ENCODE measurements at regions not wholly inside any gene's neighbourhood (a gene's known extent, or its start where the extent isn't known, plus 50 kb on each side); places are given as distances from the start of the nearest gene placed in this dataset.

DNA sequence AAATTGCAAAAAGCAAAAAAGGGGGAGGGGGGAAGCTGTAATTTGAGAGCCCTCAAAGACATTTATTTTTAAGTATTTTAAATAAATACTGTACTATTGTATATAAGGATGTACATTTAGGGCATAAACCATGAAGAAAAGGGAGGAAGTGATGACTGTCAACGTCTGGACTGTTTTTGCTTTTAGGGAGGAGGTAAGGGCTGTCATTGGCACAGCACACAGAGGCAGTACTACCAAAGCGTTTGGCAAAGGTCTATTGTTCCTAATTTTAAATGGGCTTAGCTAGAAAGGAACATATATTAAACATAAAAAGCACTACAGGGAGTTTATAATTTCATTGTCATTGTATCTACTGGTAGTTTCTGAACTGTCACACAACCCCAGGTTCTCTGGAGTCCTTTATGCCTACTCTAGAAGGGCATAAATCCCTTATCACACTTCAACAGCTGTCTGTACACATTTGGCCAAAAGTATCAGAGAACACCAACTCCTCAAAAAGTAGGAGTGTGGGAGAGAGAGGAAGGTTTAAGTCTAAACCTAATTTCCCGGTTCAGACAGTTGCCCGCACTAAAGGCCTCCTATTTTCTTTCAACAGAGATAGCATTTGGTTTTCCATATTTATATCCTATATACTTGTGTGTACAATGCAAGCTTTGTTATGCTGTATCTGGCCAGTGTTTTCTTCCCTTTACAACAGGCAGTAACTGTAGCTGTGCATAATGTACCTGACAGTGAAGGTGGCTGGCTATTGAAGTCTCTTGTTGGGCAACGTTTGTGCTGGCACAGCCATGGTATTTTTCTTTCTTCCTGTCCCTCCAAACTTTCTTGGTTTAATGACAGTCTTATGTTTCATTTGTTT lies 406.2 kb downstream of the KLF5 start:
- no peak overlapping the region for H3K27ac Mint-ChIP-seq
- intact Hi-C loops (cut with DNase I, micrococcal nuclease): no loop called here
- no peaks in the 10 kb centered on the region for H3K4me1 Mint-ChIP-seq
- no peaks in the 10 kb centered on the region for H3K36me3 Mint-ChIP-seq (ENCODE audit: low read depth)
- no peak overlapping the region for H3K4me3 Mint-ChIP-seq
- peaks cover 6% of the 10 kb centered on the region for H3K27me3 Mint-ChIP-seq
- ChIA-PET POLR2A (interaction anchor here (0.5 kb wide), 1 partner anchor 19 kb away, joined by 3 read pairs; no protein-coding TSS in a partner anchor), CTCF (interaction anchor here (0.6 to 0.7 kb wide), 2 partner anchors 28 to 1606 kb away, joined by 3 to 4 read pairs; no protein-coding TSS in a partner anchor)
- no peak for ATAC-seq
- no peaks in the 10 kb centered on the region for H3K9me3 Mint-ChIP-seq (ENCODE audit: low read depth)
- no peak for DNase-seq

DNA sequence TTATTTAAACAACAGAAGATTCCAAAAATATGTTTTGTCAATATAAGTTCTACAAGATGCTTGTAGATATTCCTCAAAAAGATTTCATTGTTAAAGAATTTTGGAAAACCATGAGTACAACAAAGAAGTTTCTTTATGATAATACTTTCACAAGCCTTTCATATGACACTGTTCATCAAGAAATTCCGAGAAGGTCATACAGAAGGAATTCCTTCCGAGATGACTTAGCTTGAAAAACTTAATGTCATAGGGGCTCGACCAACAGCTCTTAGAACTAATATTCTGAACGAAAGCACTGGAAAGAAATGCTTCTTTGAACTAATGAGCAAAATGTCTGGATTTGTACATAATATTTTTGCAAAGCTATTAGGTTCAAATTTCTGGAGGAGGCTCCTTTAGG lies 403.4 kb downstream of the KLF5 start:
- intact Hi-C loops (cut with DNase I, micrococcal nuclease): no loop called here
- peaks cover 8% of the 10 kb centered on the region for H3K27me3 Mint-ChIP-seq
- no peak overlapping the region for H3K4me3 Mint-ChIP-seq
- H3K4me1 Mint-ChIP-seq: no peaks in the 10 kb centered on the region
- ChIA-PET CTCF (interaction anchor here (0.6 kb wide), 1 partner anchor 502 kb away, joined by 3 read pairs; no protein-coding TSS in a partner anchor), POLR2A (no interaction called here)
- no peak for ATAC-seq
- H3K9me3 Mint-ChIP-seq (ENCODE audit: low read depth): peaks cover 7% of the 10 kb centered on the region
- H3K36me3 Mint-ChIP-seq (ENCODE audit: low read depth): no peaks in the 10 kb centered on the region
- no peak for DNase-seq
- no peak overlapping the region for H3K27ac Mint-ChIP-seq

DNA sequence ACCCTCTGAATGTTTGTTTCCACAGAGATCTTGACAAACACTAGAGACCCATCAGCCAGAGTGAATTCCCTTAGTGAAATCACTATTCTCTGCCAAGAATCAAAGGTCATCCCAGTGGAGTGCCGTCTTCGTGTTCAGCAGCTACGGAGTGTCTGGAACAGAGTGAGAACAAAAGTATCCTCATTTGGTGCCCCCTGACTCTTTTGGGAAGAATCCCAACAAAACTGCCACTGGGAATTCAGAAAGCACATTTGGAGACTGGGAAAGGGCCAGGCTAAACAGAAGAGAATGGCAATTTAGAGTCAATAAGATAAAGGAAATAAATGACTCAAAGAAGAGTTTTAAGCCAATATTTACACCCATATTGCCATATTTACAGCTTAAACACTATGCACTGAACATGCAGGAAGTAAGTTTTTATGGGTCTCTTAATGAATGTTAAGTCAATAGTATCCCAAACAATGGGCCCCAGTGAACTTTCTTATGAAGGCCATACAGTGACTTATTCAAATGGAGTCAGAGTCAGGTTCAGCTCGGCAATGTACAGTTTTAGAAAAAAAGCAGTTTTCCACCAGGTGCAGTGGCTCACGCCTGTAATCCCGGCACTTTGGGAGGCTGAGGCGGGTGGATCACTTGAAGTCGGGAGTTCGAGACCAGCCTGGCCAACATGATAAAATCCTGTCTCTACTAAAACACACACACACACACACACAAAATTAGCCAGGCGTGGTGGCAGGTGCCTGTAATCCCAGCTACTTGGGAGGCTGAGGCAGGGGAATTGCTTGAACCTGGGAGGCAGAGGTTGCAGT lies 392.6 kb downstream of the KLF5 start:
- DNase-seq: no peak
- Mint-ChIP-seq H3K4me3 (no peak overlapping the region), H3K36me3 (ENCODE audit: low read depth) (no peaks in the 10 kb centered on the region), H3K27me3 (no peaks in the 10 kb centered on the region), H3K4me1 (no peaks in the 10 kb centered on the region), H3K27ac (no peak overlapping the region), H3K9me3 (ENCODE audit: low read depth) (no peaks in the 10 kb centered on the region)
- intact Hi-C loops (cut with DNase I, micrococcal nuclease): no loop called here
- CTCF ChIA-PET: interaction anchor here (0.7 kb wide), 1 partner anchor 203 kb away, joined by 3 read pairs; no protein-coding TSS in a partner anchor
- no peak for ATAC-seq
- POLR2A ChIA-PET: no interaction called here

DNA sequence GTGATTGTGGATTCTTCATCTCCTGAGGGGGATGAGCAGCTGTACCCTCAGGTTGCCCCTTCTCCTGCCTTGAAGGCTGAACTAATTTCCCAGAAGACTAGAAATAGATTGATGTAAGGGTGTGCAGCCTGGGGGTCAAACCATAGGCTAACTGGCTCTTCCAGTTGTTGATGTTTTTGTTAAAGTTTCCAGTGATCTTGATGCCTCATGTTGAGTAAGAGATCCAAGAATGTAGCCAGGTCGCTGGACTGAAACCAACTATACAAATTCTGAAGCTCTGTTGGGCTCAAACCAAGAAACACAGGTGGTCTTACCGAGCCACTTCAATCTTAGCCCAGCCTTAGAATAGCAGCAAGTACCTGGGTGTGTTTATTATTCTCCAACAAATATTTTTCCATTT lies 391.8 kb downstream of the KLF5 start:
- ChIA-PET POLR2A (no interaction called here), CTCF (interaction anchor here (1.4 kb wide), 1 partner anchor 10 kb away, joined by 4 read pairs; no protein-coding TSS in a partner anchor)
- H3K4me3 Mint-ChIP-seq: no peak overlapping the region
- ATAC-seq (no peak), DNase-seq (no peak)
- H3K9me3 Mint-ChIP-seq (ENCODE audit: low read depth): peaks cover 2% of the 10 kb centered on the region
- intact Hi-C loops (cut with DNase I, micrococcal nuclease): no loop called here
- H3K4me1 Mint-ChIP-seq: no peaks in the 10 kb centered on the region
- no peaks in the 10 kb centered on the region for H3K27me3 Mint-ChIP-seq
- no peaks in the 10 kb centered on the region for H3K36me3 Mint-ChIP-seq (ENCODE audit: low read depth)
- no peak overlapping the region for H3K27ac Mint-ChIP-seq

DNA sequence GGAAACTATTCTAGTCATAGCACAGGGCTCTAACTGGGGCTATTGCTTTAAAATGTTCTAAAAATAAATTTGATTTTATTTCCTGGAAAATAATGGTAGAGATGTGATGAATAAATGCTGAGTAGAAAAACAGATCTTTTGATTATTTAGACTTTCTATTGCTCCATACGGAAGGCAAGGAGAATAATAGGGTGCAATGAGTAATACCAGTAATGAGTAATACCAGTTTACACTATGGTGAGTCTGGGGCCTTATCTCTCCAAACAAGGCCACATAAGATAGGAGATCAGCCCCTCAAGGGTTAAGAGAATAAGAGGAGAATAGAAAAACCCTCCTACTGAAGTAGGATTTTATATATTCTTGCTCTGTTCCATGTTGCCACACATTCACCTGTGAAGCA lies 390.4 kb downstream of the KLF5 start:
- intact Hi-C loops (cut with DNase I, micrococcal nuclease): no loop called here
- CTCF ChIA-PET: no interaction called here
- Mint-ChIP-seq H3K36me3 (ENCODE audit: low read depth) (no peaks in the 10 kb centered on the region), H3K27me3 (no peaks in the 10 kb centered on the region), H3K27ac (no peak overlapping the region), H3K4me3 (no peak overlapping the region), H3K9me3 (ENCODE audit: low read depth) (peaks cover 2% of the 10 kb centered on the region), H3K4me1 (no peaks in the 10 kb centered on the region)
- ATAC-seq (no peak), DNase-seq (no peak)
- POLR2A ChIA-PET: no interaction called here

DNA sequence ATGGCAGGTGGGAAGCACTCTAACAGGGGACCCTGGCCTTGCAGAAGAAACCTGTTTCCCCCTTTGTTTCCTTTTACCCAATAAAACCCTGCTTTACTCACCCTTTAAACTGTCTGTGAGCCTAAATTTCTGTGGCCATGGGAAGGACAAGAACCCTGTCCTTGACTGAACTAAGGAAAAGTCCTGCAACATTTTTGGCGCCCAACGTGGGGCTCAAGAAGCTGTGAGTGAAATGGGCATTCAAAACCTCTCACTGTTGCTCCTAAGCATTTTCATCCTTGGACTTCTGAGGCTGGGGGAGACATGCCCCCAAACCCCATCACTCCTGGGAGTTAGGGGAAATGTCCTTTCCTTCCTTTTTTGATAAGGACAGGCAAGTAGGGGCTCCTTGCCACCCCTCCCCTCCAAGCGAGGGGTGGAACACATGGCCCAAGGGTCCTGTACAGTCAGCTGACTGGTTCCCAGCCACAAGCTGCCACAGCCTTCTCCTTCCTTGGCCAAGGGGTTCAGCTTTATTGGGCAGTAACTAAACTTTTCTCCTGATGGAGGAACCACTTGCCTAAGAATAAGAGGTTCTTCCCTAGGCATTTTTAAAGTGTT lies 381.6 kb downstream of the KLF5 start:
- H3K36me3 Mint-ChIP-seq (ENCODE audit: low read depth): peaks cover 4% of the 10 kb centered on the region
- DNase-seq (peak; percentile 12), ATAC-seq (no peak)
- no peaks in the 10 kb centered on the region for H3K27me3 Mint-ChIP-seq
- ChIA-PET POLR2A (no interaction called here), CTCF (interaction anchor here (1.0 kb wide), 1 partner anchor 10 kb away, joined by 4 read pairs; no protein-coding TSS in a partner anchor)
- no peaks in the 10 kb centered on the region for H3K4me1 Mint-ChIP-seq
- peaks cover 24% of the 10 kb centered on the region for H3K9me3 Mint-ChIP-seq (ENCODE audit: low read depth)
- no peak overlapping the region for H3K4me3 Mint-ChIP-seq
- intact Hi-C loops (cut with DNase I, micrococcal nuclease): no loop called here
- no peak overlapping the region for H3K27ac Mint-ChIP-seq

DNA sequence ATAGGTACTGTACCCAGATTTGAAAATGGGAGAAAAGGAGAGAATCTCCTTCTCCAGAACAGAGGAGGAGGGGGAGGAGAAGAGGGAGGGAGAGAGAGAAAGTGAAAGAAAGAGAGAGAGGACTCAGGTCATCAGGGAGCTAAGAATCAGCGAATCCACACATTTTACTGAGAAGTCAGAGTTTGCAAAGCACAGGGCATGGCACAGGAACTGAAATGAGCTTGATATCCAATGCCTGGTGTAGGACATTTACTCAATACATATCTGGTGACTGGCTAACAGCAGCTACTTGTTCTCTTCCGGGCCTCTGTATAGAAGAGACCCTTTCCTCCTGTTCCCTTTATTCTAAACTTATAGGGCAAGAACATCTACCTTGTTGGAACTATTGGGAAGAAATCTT lies 375.1 kb downstream of the KLF5 start:
- DNase-seq (no peak), ATAC-seq (no peak)
- Mint-ChIP-seq H3K9me3 (ENCODE audit: low read depth) (peaks cover 19% of the 10 kb centered on the region), H3K4me3 (no peak overlapping the region), H3K27me3 (no peaks in the 10 kb centered on the region), H3K36me3 (ENCODE audit: low read depth) (no peaks in the 10 kb centered on the region), H3K27ac (no peak overlapping the region), H3K4me1 (peaks cover 3% of the 10 kb centered on the region)
- CTCF ChIA-PET: interaction anchor here (1.6 kb wide), 1 partner anchor 24 kb away, joined by 5 read pairs; no protein-coding TSS in a partner anchor
- POLR2A ChIA-PET: no interaction called here
- intact Hi-C loops (cut with DNase I, micrococcal nuclease): no loop called here

DNA sequence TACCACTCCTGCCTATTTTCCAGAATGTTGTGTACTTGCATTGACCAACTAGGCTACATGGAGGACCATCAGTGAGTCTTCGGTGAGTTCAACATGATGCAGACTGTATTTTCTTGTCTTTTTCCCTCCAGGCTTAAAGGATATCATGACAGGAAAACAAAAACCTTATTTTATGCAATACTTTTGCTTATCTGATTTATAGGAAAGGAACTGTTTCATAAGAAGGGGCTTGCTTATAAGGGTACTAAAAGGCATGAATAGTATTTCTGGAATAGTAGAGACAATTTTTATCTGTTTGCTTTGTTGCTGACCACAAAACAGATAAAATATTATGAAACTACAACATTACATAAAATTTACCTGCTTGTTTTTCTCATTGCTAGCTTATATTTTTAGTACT lies 374.7 kb downstream of the KLF5 start:
- Mint-ChIP-seq H3K9me3 (ENCODE audit: low read depth) (peaks cover 19% of the 10 kb centered on the region), H3K27ac (no peak overlapping the region), H3K27me3 (no peaks in the 10 kb centered on the region), H3K4me1 (peaks cover 3% of the 10 kb centered on the region), H3K4me3 (no peak overlapping the region), H3K36me3 (ENCODE audit: low read depth) (no peaks in the 10 kb centered on the region)
- POLR2A ChIA-PET: no interaction called here
- CTCF ChIA-PET: no interaction called here
- no peak for DNase-seq
- no peak for ATAC-seq
- intact Hi-C loops (cut with DNase I, micrococcal nuclease): no loop called here

DNA sequence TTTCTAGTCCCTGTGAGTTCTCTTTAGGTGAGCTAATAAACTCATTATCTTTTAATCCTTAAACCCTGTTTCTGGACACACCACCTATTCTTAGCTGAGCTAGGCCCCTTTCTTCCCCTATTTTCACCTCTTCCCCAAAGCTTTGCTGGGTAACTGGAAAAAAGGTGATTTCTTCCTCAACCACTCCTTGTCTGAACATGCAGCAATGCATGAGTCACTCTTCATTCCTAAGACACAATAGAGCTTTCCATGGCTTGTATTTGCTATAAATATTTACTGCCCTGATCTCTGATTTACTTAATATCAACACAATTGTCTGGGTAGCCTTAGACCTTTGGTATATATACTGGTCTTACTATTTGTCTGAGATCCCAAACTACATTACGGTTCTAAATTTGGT lies 370.9 kb downstream of the KLF5 start:
- ChIA-PET POLR2A (no interaction called here), CTCF (interaction anchor here (1.5 kb wide), 1 partner anchor 85 kb away, joined by 3 read pairs; no protein-coding TSS in a partner anchor)
- ATAC-seq: no peak
- intact Hi-C loops (cut with DNase I, micrococcal nuclease): no loop called here
- DNase-seq: no peak
- Mint-ChIP-seq H3K9me3 (ENCODE audit: low read depth) (no peaks in the 10 kb centered on the region), H3K4me1 (peaks cover 3% of the 10 kb centered on the region), H3K27me3 (no peaks in the 10 kb centered on the region), H3K27ac (no peak overlapping the region), H3K4me3 (no peak overlapping the region), H3K36me3 (ENCODE audit: low read depth) (no peaks in the 10 kb centered on the region)

DNA sequence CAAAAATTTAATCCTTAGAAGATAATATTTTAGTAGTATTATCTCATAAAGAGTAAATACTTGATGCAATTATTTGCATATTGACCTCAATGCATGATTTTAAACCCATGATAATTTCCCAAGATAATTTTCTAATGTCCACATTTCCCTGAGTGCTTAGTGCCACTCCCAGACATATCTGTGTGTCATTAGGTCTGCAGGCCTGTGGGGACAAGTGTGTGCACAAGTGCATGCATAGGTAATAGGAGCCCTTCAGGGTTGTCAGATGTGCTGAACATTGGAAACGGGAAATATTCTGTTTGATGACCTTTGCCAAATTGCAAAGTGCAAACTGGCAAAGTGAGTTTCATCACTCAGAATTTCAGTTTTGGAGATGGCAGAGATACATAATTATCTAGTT lies 369.9 kb downstream of the KLF5 start:
- H3K9me3 Mint-ChIP-seq (ENCODE audit: low read depth): no peaks in the 10 kb centered on the region
- no peak overlapping the region for H3K27ac Mint-ChIP-seq
- ATAC-seq: no peak
- H3K4me1 Mint-ChIP-seq: peaks cover under 1% of the 10 kb centered on the region
- no peak for DNase-seq
- intact Hi-C loops (cut with DNase I, micrococcal nuclease): no loop called here
- CTCF ChIA-PET: no interaction called here
- H3K27me3 Mint-ChIP-seq: no peaks in the 10 kb centered on the region
- no peaks in the 10 kb centered on the region for H3K36me3 Mint-ChIP-seq (ENCODE audit: low read depth)
- POLR2A ChIA-PET: no interaction called here
- no peak overlapping the region for H3K4me3 Mint-ChIP-seq

DNA sequence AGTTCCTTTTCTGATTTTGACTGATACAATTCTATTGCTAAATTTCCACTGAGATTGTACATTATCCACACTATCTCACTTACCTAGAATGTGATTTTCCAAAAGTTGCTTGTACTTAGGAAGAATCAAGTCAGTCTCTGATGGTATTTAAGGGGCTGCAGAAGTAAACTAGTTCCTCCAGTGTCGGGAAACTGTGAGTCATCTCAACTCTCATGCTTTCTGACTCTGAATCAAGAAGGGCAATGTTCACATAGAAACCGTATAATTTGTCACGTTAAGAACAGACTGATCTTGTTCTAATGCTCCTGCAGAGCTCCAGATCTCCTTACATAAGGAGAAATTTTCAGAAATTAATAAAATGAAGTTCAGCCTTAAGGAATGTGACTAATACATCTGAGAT lies 369.3 kb downstream of the KLF5 start:
- POLR2A ChIA-PET: no interaction called here
- no peaks in the 10 kb centered on the region for H3K9me3 Mint-ChIP-seq (ENCODE audit: low read depth)
- H3K27me3 Mint-ChIP-seq: no peaks in the 10 kb centered on the region
- CTCF ChIA-PET: no interaction called here
- ATAC-seq (no peak), DNase-seq (no peak)
- H3K4me1 Mint-ChIP-seq: no peaks in the 10 kb centered on the region
- no peaks in the 10 kb centered on the region for H3K36me3 Mint-ChIP-seq (ENCODE audit: low read depth)
- intact Hi-C loops (cut with DNase I, micrococcal nuclease): no loop called here
- H3K4me3 Mint-ChIP-seq: no peak overlapping the region
- H3K27ac Mint-ChIP-seq: no peak overlapping the region
